ENCODE measurements at regions not wholly inside any gene's neighbourhood (a gene's known extent, or its start where the extent isn't known, plus 50 kb on each side); places are given as distances from the start of the nearest gene placed in this dataset.

DNA sequence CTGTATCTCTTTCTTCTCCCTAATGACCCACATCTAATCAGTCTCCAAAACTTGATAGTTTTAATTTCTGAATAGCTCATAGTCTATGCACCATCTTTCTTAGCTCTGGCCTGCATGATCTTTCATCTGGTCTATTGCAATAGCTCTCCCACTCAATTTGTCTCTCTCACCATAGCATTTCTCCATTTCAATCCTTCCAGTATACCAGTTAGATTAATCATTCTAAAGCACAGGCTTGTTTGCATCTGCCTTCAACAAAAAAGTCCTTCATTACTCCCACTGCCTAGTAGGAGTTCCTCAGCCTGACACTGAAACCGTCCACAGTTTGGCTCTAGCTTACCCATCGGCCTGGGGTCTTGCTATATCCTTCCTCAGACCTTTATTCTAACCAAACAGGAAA is 344.9 kb downstream of the ENC1 start:
- ChIA-PET POLR2A (ENCODE audit: low non-redundant PET) (no interaction called here), CTCF (no interaction called here)

DNA sequence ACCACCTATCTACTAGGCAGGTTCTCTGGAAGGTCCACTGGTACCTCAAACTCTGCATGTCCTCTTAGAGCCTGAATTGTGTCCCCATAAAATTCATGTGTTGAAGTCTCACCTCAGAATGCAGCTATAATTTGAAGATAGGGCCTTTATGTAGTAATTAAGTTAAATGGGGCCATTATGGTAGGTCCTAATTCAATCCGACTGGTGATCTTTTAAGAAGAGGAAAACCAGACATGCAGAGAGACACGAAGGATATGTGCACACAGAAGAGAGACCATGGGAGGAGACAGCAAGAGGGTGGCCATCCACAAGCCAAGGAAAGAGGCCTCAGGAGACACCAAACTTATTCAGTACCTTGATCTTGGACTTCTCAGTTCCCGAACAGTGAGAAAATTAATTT is 345.4 kb downstream of the ENC1 start:
- ChIA-PET CTCF (no interaction called here), POLR2A (ENCODE audit: low non-redundant PET) (no interaction called here)
- intact Hi-C loops (cut with micrococcal nuclease; ENCODE audit: unreplicated experiment) = loop anchor here (10.0 kb wide), 1 partner anchor 350 kb away; the partner anchor contains the start of gene ENC1
- Histone ChIP-seq H3K9me3 (ENCODE audit: low read depth, low read length, poor library complexity, severe bottlenecking) (no peaks in the 10 kb centered on the region), H3K4me3 (ENCODE audit: low read depth, low read length, poor library complexity, severe bottlenecking) (no peak overlapping the region), H3K36me3 (ENCODE audit: insufficient read depth, low read length, poor library complexity, severe bottlenecking) (no peaks in the 10 kb centered on the region), H3K27ac (ENCODE audit: low read depth, low read length, poor library complexity, severe bottlenecking) (no peak overlapping the region), H3K4me1 (ENCODE audit: insufficient read depth, low read length, poor library complexity, severe bottlenecking) (no peaks in the 10 kb centered on the region), H3K27me3 (replicated peaks; ENCODE audit: insufficient read depth, low read depth, low read length, poor library complexity) (peaks cover 24% of the 10 kb centered on the region)
- BruUV-seq (replicated peaks) = no TSS peak
- no peak for DNase-seq (ENCODE audit: low spot score)
- no peak for TF ChIP-seq EZH2 (IDR thresholded peaks at IDR 0.05; ENCODE audit: borderline replicate concordance, low read depth, low read length, poor library complexity, severe bottlenecking)
- TF ChIP-seq, protein P1, sequence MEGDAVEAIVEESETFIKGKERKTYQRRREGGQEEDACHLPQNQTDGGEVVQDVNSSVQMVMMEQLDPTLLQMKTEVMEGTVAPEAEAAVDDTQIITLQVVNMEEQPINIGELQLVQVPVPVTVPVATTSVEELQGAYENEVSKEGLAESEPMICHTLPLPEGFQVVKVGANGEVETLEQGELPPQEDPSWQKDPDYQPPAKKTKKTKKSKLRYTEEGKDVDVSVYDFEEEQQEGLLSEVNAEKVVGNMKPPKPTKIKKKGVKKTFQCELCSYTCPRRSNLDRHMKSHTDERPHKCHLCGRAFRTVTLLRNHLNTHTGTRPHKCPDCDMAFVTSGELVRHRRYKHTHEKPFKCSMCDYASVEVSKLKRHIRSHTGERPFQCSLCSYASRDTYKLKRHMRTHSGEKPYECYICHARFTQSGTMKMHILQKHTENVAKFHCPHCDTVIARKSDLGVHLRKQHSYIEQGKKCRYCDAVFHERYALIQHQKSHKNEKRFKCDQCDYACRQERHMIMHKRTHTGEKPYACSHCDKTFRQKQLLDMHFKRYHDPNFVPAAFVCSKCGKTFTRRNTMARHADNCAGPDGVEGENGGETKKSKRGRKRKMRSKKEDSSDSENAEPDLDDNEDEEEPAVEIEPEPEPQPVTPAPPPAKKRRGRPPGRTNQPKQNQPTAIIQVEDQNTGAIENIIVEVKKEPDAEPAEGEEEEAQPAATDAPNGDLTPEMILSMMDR (conservative IDR thresholded peaks at IDR 0.05; ENCODE audit: low read depth, low read length) = no peak

More for the DNA sequence above, 344.9 kb downstream of the ENC1 start:
- no peak for TF ChIP-seq EZH2 (IDR thresholded peaks at IDR 0.05; ENCODE audit: borderline replicate concordance, low read depth, low read length, poor library complexity, severe bottlenecking)
- TF ChIP-seq, protein P1 (conservative IDR thresholded peaks at IDR 0.05; ENCODE audit: low read depth, low read length) = no peak
- Histone ChIP-seq H3K27ac (ENCODE audit: low read depth, low read length, poor library complexity, severe bottlenecking) (no peak overlapping the region), H3K27me3 (replicated peaks; ENCODE audit: insufficient read depth, low read depth, low read length, poor library complexity) (peaks cover 19% of the 10 kb centered on the region), H3K4me1 (ENCODE audit: insufficient read depth, low read length, poor library complexity, severe bottlenecking) (no peaks in the 10 kb centered on the region), H3K36me3 (ENCODE audit: insufficient read depth, low read length, poor library complexity, severe bottlenecking) (no peaks in the 10 kb centered on the region), H3K9me3 (ENCODE audit: low read depth, low read length, poor library complexity, severe bottlenecking) (no peaks in the 10 kb centered on the region), H3K4me3 (ENCODE audit: low read depth, low read length, poor library complexity, severe bottlenecking) (no peak overlapping the region)
- DNase-seq (ENCODE audit: low spot score) = no peak
- intact Hi-C loops (cut with micrococcal nuclease; ENCODE audit: unreplicated experiment) = loop anchor here (10.0 kb wide), 1 partner anchor 349 kb away; the partner anchor contains the start of gene ENC1
- BruUV-seq (replicated peaks) = no TSS peak

- BruUV-seq (replicated peaks) = no TSS peak
- intact Hi-C loops (cut with micrococcal nuclease; ENCODE audit: unreplicated experiment) = loop anchor here (10.0 kb wide), 1 partner anchor 351 kb away; the partner anchor contains the start of gene ENC1
- H3K9me3 ChIP-seq (ENCODE audit: low read depth, low read length, poor library complexity, severe bottlenecking) = no peaks in the 10 kb centered on the region
- peaks cover 27% of the 10 kb centered on the region for H3K27me3 ChIP-seq (replicated peaks; ENCODE audit: insufficient read depth, low read depth, low read length, poor library complexity)
- POLR2A ChIA-PET (ENCODE audit: low non-redundant PET) = no interaction called here
- DNase-seq (ENCODE audit: low spot score) = no peak
- no peaks in the 10 kb centered on the region for H3K36me3 ChIP-seq (ENCODE audit: insufficient read depth, low read length, poor library complexity, severe bottlenecking)
- CTCF ChIA-PET = no interaction called here
- H3K4me1 ChIP-seq (ENCODE audit: insufficient read depth, low read length, poor library complexity, severe bottlenecking) = no peaks in the 10 kb centered on the region
- no peak overlapping the region for H3K4me3 ChIP-seq (ENCODE audit: low read depth, low read length, poor library complexity, severe bottlenecking)
- H3K27ac ChIP-seq (ENCODE audit: low read depth, low read length, poor library complexity, severe bottlenecking) = no peak overlapping the region
- TF ChIP-seq, protein P1 (conservative IDR thresholded peaks at IDR 0.05; ENCODE audit: low read depth, low read length) = no peak
- TF ChIP-seq EZH2 (IDR thresholded peaks at IDR 0.05; ENCODE audit: borderline replicate concordance, low read depth, low read length, poor library complexity, severe bottlenecking) = no peak
Observed at GRCh38 chr5:74294231-74294705, 346.3 kb downstream of the ENC1 start.
